Liver (tissue), 8 donors: ENCODE measurements at regions not wholly inside any gene's neighbourhood (a gene's known extent, or its start where the extent isn't known, plus 50 kb on each side); places are given as distances from the start of the nearest gene placed in this dataset.

Experiments used
- DNase-seq: peaks from one replicate; pipeline ENCODE4 v3.0.0-alpha.2; 2017; ENCODE audit warnings: low spot score
- H3K27ac ChIP-seq, 2 donors: one replicate each; pipeline ENCODE4 v1.7.0; 2013; ENCODE audit warnings: inconsistent platforms in 2 of 2, low read length in 2 of 2, control low read depth in 1 of 2, low read depth in 1 of 2, mild to moderate bottlenecking in 1 of 2
- H3K27me3 ChIP-seq, 4 donors: one replicate each; pipeline versions ENCODE4 v1.6.1 to v1.7.0; 2013; ENCODE audit warnings: low read length in 3 of 4, inconsistent platforms in 1 of 4, mild to moderate bottlenecking in 1 of 4, moderate library complexity in 1 of 4; ENCODE audit not compliant: control insufficient read depth in 4 of 4, insufficient read depth in 4 of 4
- H3K36me3 ChIP-seq, 4 donors: one replicate each; pipeline versions ENCODE4 v1.6.1 to v1.7.0; 2013; ENCODE audit warnings: low read length in 3 of 4, mild to moderate bottlenecking in 3 of 4, low read depth in 1 of 4, moderate library complexity in 1 of 4; ENCODE audit not compliant: control insufficient read depth in 4 of 4, insufficient read depth in 3 of 4
- H3K4me1 ChIP-seq, 4 donors: one replicate each; pipeline versions ENCODE4 v1.6.1 to v1.7.0; 2013; ENCODE audit warnings: low read length in 3 of 4, mild to moderate bottlenecking in 3 of 4, moderate library complexity in 1 of 4; ENCODE audit not compliant: control insufficient read depth in 4 of 4, insufficient read depth in 4 of 4
- H3K4me3 ChIP-seq, 3 donors: one replicate each; pipeline versions ENCODE4 v1.6.1 to v1.7.0; 2013; ENCODE audit warnings: low read length in 3 of 3, control low read depth in 1 of 3, low read depth in 1 of 3, mild to moderate bottlenecking in 1 of 3
- H3K9ac ChIP-seq, 2 donors: one replicate each; pipeline ENCODE4 v1.7.0; 2013; ENCODE audit warnings: low read length in 2 of 2, mild to moderate bottlenecking in 2 of 2, moderate library complexity in 2 of 2, control low read depth in 1 of 2, low read depth in 1 of 2
- H3K9me3 ChIP-seq, 4 donors: one replicate each; pipeline versions ENCODE4 v1.6.1 to v1.7.0; 2013; ENCODE audit warnings: low read length in 3 of 4; ENCODE audit not compliant: control insufficient read depth in 4 of 4
- ATF3 ChIP-seq: IDR thresholded peaks from 2 replicates; pipeline ENCODE4 v1.6.1; 2016; ENCODE audit warnings: antibody characterized with exemption
- CTCF ChIP-seq: fragments of 150-350 bp; IDR thresholded peaks from 2 replicates; pipeline ENCODE4 v1.5.1; 2017; ENCODE audit warnings: improper control_type of control experiment, low read depth, low read length; ENCODE audit not compliant: missing input control
- EGR1 ChIP-seq, 2 donors: IDR thresholded peaks; 2 replicates each; pipeline ENCODE4 v1.6.1; 2016 to 2018; ENCODE audit warnings: antibody characterized with exemption in 2 of 2, low read depth in 2 of 2
- FOXA2 ChIP-seq: IDR thresholded peaks from 2 replicates; pipeline ENCODE4 v1.6.1; 2016; ENCODE audit warnings: antibody characterized with exemption
- GABPA ChIP-seq, 2 donors: IDR thresholded peaks in 1 of 2; conservative IDR thresholded peaks in 1 of 2; 2 replicates each; pipeline ENCODE4 v1.6.1; 2016; ENCODE audit warnings: antibody characterized with exemption in 2 of 2, mild to moderate bottlenecking in 1 of 2, moderate library complexity in 1 of 2
- HNF4A ChIP-seq, 2 donors: conservative IDR thresholded peaks; 2 replicates each; pipeline ENCODE4 v1.6.1; 2016; ENCODE audit warnings: antibody characterized with exemption in 2 of 2, mild to moderate bottlenecking in 2 of 2
- HNF4G ChIP-seq: IDR thresholded peaks from 2 replicates; pipeline ENCODE4 v1.6.1; 2016; ENCODE audit warnings: antibody characterized with exemption
- JUND ChIP-seq, 2 donors: IDR thresholded peaks; 2 replicates each; pipeline ENCODE4 v1.6.1; 2016; ENCODE audit warnings: antibody characterized with exemption in 2 of 2
- MAX ChIP-seq: IDR thresholded peaks from 2 replicates; pipeline ENCODE4 v1.6.1; 2016; ENCODE audit warnings: antibody characterized with exemption
- NR2F2 ChIP-seq: IDR thresholded peaks from 2 replicates; pipeline ENCODE4 v1.6.1; 2016; ENCODE audit warnings: antibody characterized with exemption
- RAD21 ChIP-seq, 2 donors: IDR thresholded peaks; 2 replicates each; pipeline ENCODE4 v1.6.1; 2016; ENCODE audit warnings: antibody characterized with exemption in 2 of 2, mild to moderate bottlenecking in 2 of 2
- REST ChIP-seq: IDR thresholded peaks from 2 replicates; pipeline ENCODE4 v1.6.1; 2016; ENCODE audit warnings: antibody characterized with exemption, mild to moderate bottlenecking
- RXRA ChIP-seq, 2 donors: IDR thresholded peaks; 2 replicates each; pipeline ENCODE4 v1.6.1; 2017 to 2018; ENCODE audit warnings: antibody characterized with exemption in 2 of 2, mild to moderate bottlenecking in 1 of 2
- SP1 ChIP-seq: IDR thresholded peaks from 2 replicates; pipeline ENCODE4 v1.6.1; 2018; ENCODE audit warnings: antibody characterized with exemption, mild to moderate bottlenecking
- TAF1 ChIP-seq: conservative IDR thresholded peaks from 2 replicates; pipeline ENCODE4 v1.6.1; 2016; ENCODE audit warnings: antibody characterized with exemption, mild to moderate bottlenecking
- YY1 ChIP-seq: IDR thresholded peaks from 2 replicates; pipeline ENCODE4 v1.6.1; 2016; ENCODE audit warnings: antibody characterized with exemption, mild to moderate bottlenecking
- WGBS: extraction: QIAGEN DNeasy Blood & Tissue Kit; methylation state at CpG from one replicate; pipeline ENCODE4 v1.1.7; 2013; 5-methylcytosine and 5-hydroxymethylcytosine counted together
- donor health status: healthy.
- donor health status: healthy.
- donor health status: healthy.
- donor health status: healthy.
- donor health status: healthy.

- Histone ChIP-seq H3K9ac (no peak overlapping the region), H3K4me3 (no peak overlapping the region), H3K4me1 (peaks cover 3 to 16% (median 12%) of the 10 kb centered on the region in 4 donors), H3K27ac (no peak overlapping the region), H3K27me3 (no peaks in the 10 kb centered on the region), H3K9me3 (no peaks in the 10 kb centered on the region), H3K36me3 (no peaks in the 10 kb centered on the region)
- TF ChIP-seq GABPA (IDR thresholded peaks at IDR 0.05 in 1 of 2, conservative IDR thresholded peaks at IDR 0.05 in 1 of 2) (no peak), RAD21 (IDR thresholded peaks at IDR 0.05) (no peak)
- DNase-seq: no peak
- WGBS: 92% methylated on average over 24 of the region's 24 CpGs
Observed at GRCh38 chr2:236816197-236817170, 246.9 kb downstream of the ACKR3 start.

GRCh38 chr2:236818281-236819045, 248.8 kb downstream of the ACKR3 start:
- H3K9ac ChIP-seq: no peak overlapping the region
- peaks cover 0 to 2% (median 0%) of the 10 kb centered on the region in 4 donors for H3K9me3 ChIP-seq
- 89% methylated on average over 15 of the region's 15 CpGs for WGBS
- H3K27me3 ChIP-seq: no peaks in the 10 kb centered on the region
- TF ChIP-seq SP1: no peak
- TF ChIP-seq EGR1 (IDR thresholded peaks at IDR 0.05; ENCODE audit: low read depth in 2 of 2): no peak
- TF ChIP-seq JUND (IDR thresholded peaks at IDR 0.05): no peak
- no peak for TF ChIP-seq YY1
- no peak for TF ChIP-seq ATF3
- no peak for TF ChIP-seq MAX
- no peak for TF ChIP-seq RXRA (IDR thresholded peaks at IDR 0.05)
- no peak for TF ChIP-seq FOXA2
- TF ChIP-seq HNF4G: no peak
- no peak for TF ChIP-seq GABPA (IDR thresholded peaks at IDR 0.05 in 1 of 2, conservative IDR thresholded peaks at IDR 0.05 in 1 of 2)
- no peak for TF ChIP-seq REST
- TF ChIP-seq RAD21 (IDR thresholded peaks at IDR 0.05): no peak
- TF ChIP-seq TAF1: no peak
- TF ChIP-seq NR2F2: no peak
- TF ChIP-seq HNF4A (conservative IDR thresholded peaks at IDR 0.05): no peak
- no peak for TF ChIP-seq CTCF
- H3K27ac ChIP-seq: no peak overlapping the region
- DNase-seq: no peak
- no peaks in the 10 kb centered on the region for H3K36me3 ChIP-seq
- H3K4me3 ChIP-seq: no peak overlapping the region
- H3K4me1 ChIP-seq: peaks cover 2 to 23% (median 19%) of the 10 kb centered on the region in 4 donors
